ENCODE measurements at regions not wholly inside any gene's neighbourhood (a gene's known extent, or its start where the extent isn't known, plus 50 kb on each side); places are given as distances from the start of the nearest gene placed in this dataset.

DNA sequence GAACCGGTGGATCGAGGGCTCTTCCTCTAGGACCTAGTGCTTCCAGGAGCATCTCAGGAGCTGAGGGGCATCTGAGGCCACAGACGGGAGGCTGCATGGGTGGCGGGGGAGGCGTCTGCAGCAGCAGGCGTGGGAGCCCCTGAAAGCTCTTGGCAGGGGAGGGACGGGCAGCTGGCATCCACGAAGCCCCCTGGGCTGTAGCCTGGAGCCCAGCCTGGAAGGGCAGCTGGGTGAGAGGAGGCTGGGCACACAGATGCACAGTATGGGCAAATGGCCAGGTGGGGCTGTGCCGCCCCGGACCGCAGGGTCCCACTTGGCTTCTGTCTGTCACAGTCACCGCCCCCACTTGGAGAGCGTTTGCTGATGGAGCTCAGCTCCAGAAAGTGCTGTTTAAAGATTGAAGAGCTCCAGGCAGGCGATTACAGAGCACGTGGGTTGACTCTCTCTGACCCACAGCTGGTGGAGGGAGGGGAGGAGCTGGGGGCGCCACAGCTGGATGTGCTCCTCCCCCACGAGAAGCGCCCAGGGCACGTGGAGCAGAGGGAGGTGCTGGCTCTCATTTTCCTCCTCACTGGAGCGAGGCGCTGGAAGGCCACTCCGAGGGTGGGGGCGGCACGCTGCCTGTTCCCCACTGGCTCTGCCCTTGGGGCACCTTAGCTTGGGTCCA is 155.0 kb upstream of the C14orf180 start:
- Histone ChIP-seq H3K27ac (ENCODE audit: extremely low read depth, low read depth, low read length) (no peak overlapping the region), H3K4me3 (no peak overlapping the region), H3K9me3 (replicated peaks; ENCODE audit: control insufficient read depth, insufficient read depth, low read depth, low read length) (no peaks in the 10 kb centered on the region), H2AFZ (ENCODE audit: low read depth, low read length) (no peak overlapping the region), H3K4me1 (replicated peaks in 1 of 2; ENCODE audit: control insufficient read depth in 2 of 2, insufficient read depth in 2 of 2, low read length in 2 of 2) (no peaks in the 10 kb centered on the region; a peak in 1 of 5 replicates), H3K36me3 (ENCODE audit: control insufficient read depth, insufficient read depth, low read length) (no peaks in the 10 kb centered on the region), H4K20me1 (replicated peaks; ENCODE audit: control insufficient read depth, insufficient read depth, low read length) (no peaks in the 10 kb centered on the region), H3K9me1 (ENCODE audit: control insufficient read depth, insufficient read depth, low read length) (no peaks in the 10 kb centered on the region), H3K9ac (ENCODE audit: insufficient read depth in 1 of 2, low read depth in 2 of 2, low read length in 2 of 2) (no peak overlapping the region), H3K79me2 (ENCODE audit: control insufficient read depth, insufficient read depth, low read length) (no peaks in the 10 kb centered on the region), H3K27me3 (ENCODE audit: control insufficient read depth in 2 of 2, insufficient read depth in 2 of 2, low read length in 2 of 2) (peaks cover 4 to 20% of the 10 kb centered on the region in 2 experiments; a peak in 2 of 5 replicates), H3K4me2 (ENCODE audit: insufficient read depth, low read length) (no peak overlapping the region)
- no peak for DNase-seq (ENCODE audit: extremely low read depth in 1 of 4, low spot score in 3 of 4)
- CTCF ChIA-PET (ENCODE audit: low intra/inter-chr PET ratio) = no interaction called here
- TF ChIP-seq VEZF1 (CRISPR knock-in tag; IDR thresholded peaks at IDR 0.05) (0 out of 2 replicates have a peak, but pooled peaks have one; percentile 15), LCOR (CRISPR knock-in tag; IDR thresholded peaks at IDR 0.05) (no peak), IRF9 (tag; IDR thresholded peaks at IDR 0.05) (no peak), SNIP1 (IDR thresholded peaks at IDR 0.05; ENCODE audit: low read depth) (no peak)
- WGBS (ENCODE audit: insufficient coverage, low coverage, missing lambda C conversion rate) = 0% methylated on average over 1 of the region's 24 CpGs
- BruUV-seq (replicated peaks) = no TSS peak
- in situ Hi-C loops (cut with MboI) (no loop called here), intact Hi-C loops (cut with micrococcal nuclease) (no loop called here)
- FAIRE-seq = no peak
- no peak for ATAC-seq
- POLR2A ChIA-PET = no interaction called here

Measured in K562 (cell line).